Lower leg skin (tissue), 4 donors: ENCODE measurements at regions not wholly inside any gene's neighbourhood (a gene's known extent, or its start where the extent isn't known, plus 50 kb on each side); places are given as distances from the start of the nearest gene placed in this dataset.

Experiments
- DNase-seq, 2 donors: peaks; one replicate each; pipeline ENCODE4 v3.0.0-alpha.2; 2019; ENCODE audit warnings: low spot score in 2 of 2
- H3K4me3 ChIP-seq: fragments of 200-600 bp; sonication (generic); 2 replicates; pipeline ENCODE4 v1.5.1; 2017; ENCODE audit warnings: mild to moderate bottlenecking, low read depth; ENCODE audit not compliant: poor library complexity, severe bottlenecking
- POLR2A ChIP-seq, 2 donors: fragments of 450-650 bp; IDR thresholded peaks; one replicate each; pipeline ENCODE4 v1.6.1; 2016 to 2017; ENCODE audit warnings: antibody characterized with exemption in 2 of 2, mild to moderate bottlenecking in 1 of 2, moderate library complexity in 1 of 2
- WGBS, 2 donors: methylation state at CpG; one replicate each; pipeline ENCODE4 v1.1.5; 2018; 5-methylcytosine and 5-hydroxymethylcytosine counted together
- intact Hi-C: fragments of 100-400 bp; cut with DNase I; formaldehyde crosslinking; loops from one replicate; pipeline ENCODE4 v1.15.0; 2023; ENCODE audit warnings: low total_unique reads
- TF ChIP-seq, protein P1 (sequence below), 3 donors: fragments of 450-650 bp; IDR thresholded peaks; one replicate each; pipeline ENCODE4 v1.5.1; 2016; ENCODE audit warnings: antibody characterized with exemption in 3 of 3, mild to moderate bottlenecking in 3 of 3, moderate library complexity in 2 of 3

- intact Hi-C loops, result no loop called here
- DNase-seq, result no peak
Observed at GRCh38 chr12:84594157-84594556, 318.4 kb downstream of the SLC6A15 start.

DNA sequence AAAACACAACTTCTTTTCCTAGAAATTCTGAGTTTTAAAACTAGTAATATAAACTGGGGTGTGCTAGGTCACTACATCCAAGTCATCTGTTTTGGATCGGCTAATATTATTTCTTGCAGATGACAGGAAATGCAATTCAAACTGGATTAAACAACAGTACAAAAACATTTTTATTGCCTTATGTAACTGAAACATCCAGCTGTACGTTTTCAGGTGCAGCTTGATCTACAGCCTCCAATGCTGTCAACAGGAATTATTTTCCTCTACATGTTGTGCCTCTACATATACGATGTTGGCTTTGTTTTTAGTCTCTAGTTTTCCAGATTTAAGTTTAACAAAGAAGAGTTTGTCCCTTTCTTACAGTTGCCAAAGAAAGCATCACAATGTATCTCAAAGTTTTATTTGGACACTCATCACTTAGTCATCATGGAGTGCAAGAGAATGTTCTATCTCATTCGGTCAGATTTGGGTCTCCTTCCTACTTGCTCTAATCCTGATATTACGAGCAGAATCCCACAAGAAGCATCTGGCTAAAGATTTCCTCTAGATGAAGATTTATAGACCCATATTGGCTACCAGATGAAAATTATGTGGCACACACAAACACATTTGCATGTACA lies 326.7 kb downstream of the SLC6A15 start:
- intact Hi-C loops, result no loop called here
- DNase-seq, result no peak
- H3K4me3 ChIP-seq, result no peak overlapping the region
- WGBS, 2 donors, result 50% methylated on average over 5 of the region's 5 CpGs
- no peak for TF ChIP-seq POLR2A (IDR thresholded peaks at IDR 0.05)
- TF ChIP-seq, protein P1, sequence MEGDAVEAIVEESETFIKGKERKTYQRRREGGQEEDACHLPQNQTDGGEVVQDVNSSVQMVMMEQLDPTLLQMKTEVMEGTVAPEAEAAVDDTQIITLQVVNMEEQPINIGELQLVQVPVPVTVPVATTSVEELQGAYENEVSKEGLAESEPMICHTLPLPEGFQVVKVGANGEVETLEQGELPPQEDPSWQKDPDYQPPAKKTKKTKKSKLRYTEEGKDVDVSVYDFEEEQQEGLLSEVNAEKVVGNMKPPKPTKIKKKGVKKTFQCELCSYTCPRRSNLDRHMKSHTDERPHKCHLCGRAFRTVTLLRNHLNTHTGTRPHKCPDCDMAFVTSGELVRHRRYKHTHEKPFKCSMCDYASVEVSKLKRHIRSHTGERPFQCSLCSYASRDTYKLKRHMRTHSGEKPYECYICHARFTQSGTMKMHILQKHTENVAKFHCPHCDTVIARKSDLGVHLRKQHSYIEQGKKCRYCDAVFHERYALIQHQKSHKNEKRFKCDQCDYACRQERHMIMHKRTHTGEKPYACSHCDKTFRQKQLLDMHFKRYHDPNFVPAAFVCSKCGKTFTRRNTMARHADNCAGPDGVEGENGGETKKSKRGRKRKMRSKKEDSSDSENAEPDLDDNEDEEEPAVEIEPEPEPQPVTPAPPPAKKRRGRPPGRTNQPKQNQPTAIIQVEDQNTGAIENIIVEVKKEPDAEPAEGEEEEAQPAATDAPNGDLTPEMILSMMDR (IDR thresholded peaks at IDR 0.05), result no peak

More at GRCh38 chr12:84594157-84594556, 318.4 kb downstream of the SLC6A15 start:
- TF ChIP-seq POLR2A (IDR thresholded peaks at IDR 0.05), result no peak
- TF ChIP-seq, protein P1 (IDR thresholded peaks at IDR 0.05), result no peak
- no peak overlapping the region for H3K4me3 ChIP-seq
- WGBS, 2 donors, result 75 to 81% methylated on average over 6 of the region's 6 CpGs

GRCh38 chr12:84572196-84572595 lies 340.4 kb downstream of the SLC6A15 start:
- intact Hi-C loops, result no loop called here
- no peak for DNase-seq
- WGBS, 2 donors, result 37 to 46% methylated on average over 3 of the region's 3 CpGs

GRCh38 chr12:84562331-84562730 lies 350.3 kb downstream of the SLC6A15 start:
- no peak for DNase-seq
- no peak overlapping the region for H3K4me3 ChIP-seq
- TF ChIP-seq, protein P1 (IDR thresholded peaks at IDR 0.05), result no peak
- TF ChIP-seq POLR2A (IDR thresholded peaks at IDR 0.05), result no peak
- intact Hi-C loops, result no loop called here
- WGBS, 2 donors, result 72 to 75% methylated on average over 3 of the region's 3 CpGs

More at GRCh38 chr12:84572196-84572595, 340.4 kb downstream of the SLC6A15 start:
- no peak for TF ChIP-seq POLR2A (IDR thresholded peaks at IDR 0.05)
- TF ChIP-seq, protein P1 (IDR thresholded peaks at IDR 0.05), result no peak
- no peak overlapping the region for H3K4me3 ChIP-seq

GRCh38 chr12:84561351-84561750 lies 351.2 kb downstream of the SLC6A15 start:
- no peak overlapping the region for H3K4me3 ChIP-seq
- DNase-seq, result no peak
- 80 to 81% methylated on average over 1 of the region's 1 CpG for WGBS, 2 donors
- intact Hi-C loops, result no loop called here
- no peak for TF ChIP-seq POLR2A (IDR thresholded peaks at IDR 0.05)
- TF ChIP-seq, protein P1 (IDR thresholded peaks at IDR 0.05), result no peak

DNA sequence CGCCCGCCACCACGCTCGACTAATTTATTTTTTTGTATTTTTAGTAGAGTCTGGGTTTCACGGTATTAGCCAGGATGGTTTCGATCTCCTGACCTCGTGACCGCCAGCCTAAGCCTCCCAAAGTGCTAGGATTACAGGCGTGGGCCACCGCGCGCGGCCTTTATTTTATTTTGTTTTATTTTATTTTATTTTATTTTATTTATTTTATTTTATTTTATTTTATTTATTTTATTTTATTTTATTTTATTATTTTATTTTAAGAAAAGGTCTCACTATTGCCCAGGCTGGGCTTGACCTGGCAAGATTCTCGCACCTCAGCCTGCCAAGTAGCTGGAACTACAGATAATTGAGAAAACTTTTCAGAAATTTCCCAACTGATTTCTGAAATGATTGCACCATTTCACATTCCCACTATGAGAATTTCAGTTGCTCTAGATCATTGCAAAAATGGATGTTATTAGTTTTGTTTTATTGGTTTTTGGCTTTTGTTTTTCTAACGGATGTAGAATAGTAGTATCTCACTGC lies 358.3 kb downstream of the SLC6A15 start:
- 92 to 93% methylated on average over 15 of the region's 15 CpGs for WGBS, 2 donors
- no peak overlapping the region for H3K4me3 ChIP-seq
- no peak for TF ChIP-seq POLR2A (IDR thresholded peaks at IDR 0.05)
- TF ChIP-seq, protein P1 (IDR thresholded peaks at IDR 0.05), result no peak
- peak in 1 of 2 donors; percentile 82 for DNase-seq
- intact Hi-C loops, result no loop called here
